Fibroblast of pulmonary artery (primary cell): ENCODE measurements at regions not wholly inside any gene's neighbourhood (a gene's known extent, or its start where the extent isn't known, plus 50 kb on each side); places are given as distances from the start of the nearest gene placed in this dataset.

Experiments used
- DNase-seq: peaks from one replicate; pipeline ENCODE4 v3.0.0-alpha.2; 2010; ENCODE audit warnings: low read depth
- H3K4me3 ChIP-seq: replicated peaks from 2 replicates; pipeline ENCODE4 v1.5.1; 2011; ENCODE audit warnings: low read depth, mild to moderate bottlenecking, control low read depth, low read length, moderate library complexity
- TF ChIP-seq, protein P1 (sequence below): IDR thresholded peaks from 2 replicates; pipeline ENCODE4 v1.5.1; 2011; ENCODE audit warnings: mild to moderate bottlenecking, control low read depth, low read length, inconsistent platforms; ENCODE audit errors: missing control alignments

DNA sequence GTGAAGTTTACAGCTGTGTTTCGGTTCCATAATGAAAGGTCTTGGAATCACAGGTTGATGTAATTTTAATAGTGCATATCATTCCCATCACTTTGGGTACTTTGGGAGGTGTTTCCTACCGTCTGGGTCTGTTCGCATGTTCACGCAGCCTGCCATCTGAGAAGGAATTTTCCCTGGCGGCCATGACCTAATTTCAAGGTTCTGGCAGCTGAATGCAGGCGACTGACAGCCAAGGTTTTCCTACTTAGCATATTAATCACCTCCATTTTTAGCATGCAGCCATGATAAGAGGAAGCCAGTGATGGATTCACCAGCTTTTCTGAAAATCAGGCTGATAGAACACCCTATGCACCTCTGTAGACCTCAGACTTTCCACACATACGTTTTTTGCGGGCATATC, 319.1 kb upstream of the TMEM229A start:
- DNase-seq: no peak
- H3K4me3 ChIP-seq: no peak overlapping the region
- TF ChIP-seq, protein P1, sequence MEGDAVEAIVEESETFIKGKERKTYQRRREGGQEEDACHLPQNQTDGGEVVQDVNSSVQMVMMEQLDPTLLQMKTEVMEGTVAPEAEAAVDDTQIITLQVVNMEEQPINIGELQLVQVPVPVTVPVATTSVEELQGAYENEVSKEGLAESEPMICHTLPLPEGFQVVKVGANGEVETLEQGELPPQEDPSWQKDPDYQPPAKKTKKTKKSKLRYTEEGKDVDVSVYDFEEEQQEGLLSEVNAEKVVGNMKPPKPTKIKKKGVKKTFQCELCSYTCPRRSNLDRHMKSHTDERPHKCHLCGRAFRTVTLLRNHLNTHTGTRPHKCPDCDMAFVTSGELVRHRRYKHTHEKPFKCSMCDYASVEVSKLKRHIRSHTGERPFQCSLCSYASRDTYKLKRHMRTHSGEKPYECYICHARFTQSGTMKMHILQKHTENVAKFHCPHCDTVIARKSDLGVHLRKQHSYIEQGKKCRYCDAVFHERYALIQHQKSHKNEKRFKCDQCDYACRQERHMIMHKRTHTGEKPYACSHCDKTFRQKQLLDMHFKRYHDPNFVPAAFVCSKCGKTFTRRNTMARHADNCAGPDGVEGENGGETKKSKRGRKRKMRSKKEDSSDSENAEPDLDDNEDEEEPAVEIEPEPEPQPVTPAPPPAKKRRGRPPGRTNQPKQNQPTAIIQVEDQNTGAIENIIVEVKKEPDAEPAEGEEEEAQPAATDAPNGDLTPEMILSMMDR: no peak

DNA sequence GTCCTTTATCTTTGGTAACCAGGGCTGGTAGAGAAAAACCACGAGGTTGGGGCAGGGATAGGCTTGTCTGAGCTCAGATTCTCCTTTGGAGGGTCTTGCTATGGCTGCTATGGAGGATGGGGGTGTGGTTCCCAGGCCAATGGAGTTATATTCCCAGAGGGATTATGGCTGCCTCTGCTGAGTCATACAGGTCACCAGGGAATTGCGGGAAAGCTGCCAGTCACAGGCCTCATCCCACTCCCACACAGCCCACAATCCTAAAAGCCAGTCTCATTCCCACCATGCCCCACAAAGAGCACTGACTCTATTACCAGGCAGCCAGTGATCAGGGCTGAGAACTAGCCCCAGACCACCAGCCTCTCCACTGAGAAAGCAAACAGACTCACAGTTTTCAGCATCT, 316.6 kb upstream of the TMEM229A start:
- TF ChIP-seq, protein P1: no peak
- no peak for DNase-seq
- H3K4me3 ChIP-seq: no peak overlapping the region

DNA sequence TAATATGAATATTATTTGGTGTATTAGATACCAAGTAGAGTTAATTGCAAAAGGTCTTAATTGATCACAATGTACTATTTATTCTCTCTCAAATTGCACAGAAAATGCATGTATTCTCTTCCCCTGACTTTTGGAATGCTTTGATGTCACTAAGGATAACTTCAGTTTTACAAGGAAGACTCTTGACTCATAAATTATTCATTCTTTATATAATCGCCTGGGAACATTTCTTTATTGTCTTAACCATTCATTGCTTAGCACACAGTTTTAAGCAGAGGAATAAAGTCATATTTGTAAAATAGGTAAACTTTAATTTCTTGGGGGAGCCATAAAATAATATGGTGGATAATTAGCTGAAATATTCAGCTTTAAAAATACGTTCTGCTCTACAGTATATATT, 306.0 kb upstream of the TMEM229A start:
- TF ChIP-seq, protein P1: no peak
- no peak overlapping the region for H3K4me3 ChIP-seq
- DNase-seq: no peak

DNA sequence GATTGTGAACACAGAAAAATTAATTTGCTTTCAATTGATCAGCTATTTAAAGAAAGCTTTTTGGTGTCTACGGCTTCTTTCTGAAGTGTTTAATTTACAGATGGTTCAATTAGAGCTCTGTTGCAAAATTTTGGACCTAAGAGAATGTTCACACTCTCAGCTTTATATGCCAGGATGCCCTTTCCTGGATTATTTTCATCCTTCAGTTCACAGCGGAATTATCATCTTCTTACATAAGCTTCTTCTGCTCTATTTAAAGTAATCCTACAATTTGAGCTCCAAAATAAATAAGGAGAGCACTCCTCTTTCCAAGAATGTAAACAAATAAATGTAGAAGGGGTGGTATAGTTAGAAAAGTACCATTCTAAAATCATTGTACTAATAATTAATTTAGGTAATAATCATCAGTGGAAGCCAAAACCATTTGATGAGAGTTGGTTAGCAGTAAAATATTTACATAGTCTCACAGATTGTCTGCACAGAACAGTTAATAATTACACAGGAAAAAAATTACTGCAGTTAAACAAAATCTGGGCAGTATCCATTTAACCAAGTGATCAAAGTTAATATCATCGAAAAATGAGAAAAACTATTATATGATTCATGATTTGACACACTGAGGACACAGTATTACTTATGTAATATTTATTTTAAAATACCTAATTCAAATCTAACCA, 298.0 kb upstream of the TMEM229A start:
- DNase-seq: no peak
- H3K4me3 ChIP-seq: no peak overlapping the region
- TF ChIP-seq, protein P1: no peak

DNA sequence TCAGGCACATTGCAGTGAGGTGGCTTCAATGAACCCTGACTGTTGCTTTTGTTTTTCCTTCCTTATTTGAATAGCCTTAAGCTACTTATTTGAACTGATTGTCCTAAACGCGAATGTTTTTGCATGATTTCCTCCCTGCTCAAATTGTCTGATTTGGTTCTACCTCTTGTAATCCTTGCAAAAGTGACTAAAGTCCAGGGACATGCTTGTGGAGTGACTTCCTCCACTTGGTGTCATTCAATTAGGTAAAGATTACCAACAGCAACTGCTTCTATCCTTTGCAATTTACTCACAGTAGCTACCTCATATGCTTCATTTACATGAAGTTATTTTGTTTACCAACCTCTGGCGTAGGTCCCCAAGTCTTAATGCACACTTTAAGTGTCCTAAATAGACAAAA, 295.9 kb upstream of the TMEM229A start:
- H3K4me3 ChIP-seq: no peak overlapping the region
- no peak for DNase-seq
- TF ChIP-seq, protein P1: no peak

DNA sequence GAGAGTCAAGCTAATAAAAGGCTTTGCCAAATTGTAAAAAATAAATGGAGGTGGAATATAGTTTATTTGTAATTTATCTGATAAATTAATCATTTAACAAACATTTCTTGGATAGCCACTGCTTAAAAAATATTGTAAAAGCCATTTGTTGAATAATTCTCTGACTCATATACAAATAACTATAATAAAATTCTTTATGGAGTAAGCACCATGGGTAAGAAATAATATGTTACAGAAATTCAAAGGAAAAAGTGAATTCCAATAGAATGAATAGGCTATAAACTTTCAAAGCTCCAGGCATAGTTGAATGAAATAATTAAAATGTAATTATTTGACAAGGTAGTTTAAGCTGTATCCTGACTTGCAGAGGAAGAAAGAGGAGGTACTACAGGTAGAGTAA, 291.4 kb upstream of the TMEM229A start:
- no peak for DNase-seq
- no peak overlapping the region for H3K4me3 ChIP-seq
- TF ChIP-seq, protein P1: no peak

DNA sequence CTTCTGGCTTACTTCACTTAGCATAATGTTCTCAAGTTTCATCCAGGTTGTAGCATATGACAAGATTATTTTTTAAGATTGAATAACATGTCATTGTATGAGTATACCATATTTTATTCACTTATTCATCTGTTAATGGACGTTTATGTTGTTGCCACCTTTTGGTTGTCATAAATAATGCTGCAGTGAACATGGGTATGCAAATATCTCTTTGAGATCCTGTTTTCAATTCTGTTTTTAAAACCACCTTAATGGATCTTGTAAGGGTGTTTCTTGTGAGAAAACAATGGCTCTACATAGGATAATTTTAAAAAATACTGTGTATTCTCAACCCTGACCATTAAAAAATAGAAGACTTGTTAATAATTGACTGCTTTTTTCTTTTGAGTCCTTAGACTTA, 290.7 kb upstream of the TMEM229A start:
- H3K4me3 ChIP-seq: no peak overlapping the region
- DNase-seq: no peak
- TF ChIP-seq, protein P1: no peak
